Dermis microvascular lymphatic vessel endothelial cell (primary cell): ENCODE measurements at regions not wholly inside any gene's neighbourhood (a gene's known extent, or its start where the extent isn't known, plus 50 kb on each side); places are given as distances from the start of the nearest gene placed in this dataset.

Source experiments
- DNase-seq, 2 donors: peaks; one replicate each; pipeline versions ENCODE4 v3.0.0 to v3.0.0-alpha.2; 2010; ENCODE audit warnings: low read depth in 2 of 2

DNA sequence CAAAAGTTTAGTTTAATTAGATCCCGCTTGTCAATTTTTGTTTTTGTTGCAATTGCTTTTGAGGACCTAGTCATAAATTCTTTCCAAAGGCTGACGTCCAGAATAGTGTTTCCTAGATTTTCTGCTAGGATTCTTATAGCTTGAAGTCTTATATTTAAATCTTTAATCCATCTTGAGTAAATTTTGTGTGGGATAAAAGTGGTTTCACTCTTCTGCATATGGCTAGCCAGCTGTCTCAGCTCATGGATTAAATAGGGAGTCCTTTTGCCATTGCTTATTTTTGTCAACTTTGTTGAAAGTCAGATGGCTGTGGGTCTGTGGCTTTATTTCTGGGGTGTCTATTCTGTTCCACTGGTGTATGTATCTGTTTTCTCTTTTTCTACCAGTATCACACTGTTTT is 801.3 kb upstream of the ADGRL4 start:
- no peak for DNase-seq

- no peak for DNase-seq
These were observed 791.0 kb upstream of the ADGRL4 start for GRCh38 chr1:79797487-79797886.

DNA sequence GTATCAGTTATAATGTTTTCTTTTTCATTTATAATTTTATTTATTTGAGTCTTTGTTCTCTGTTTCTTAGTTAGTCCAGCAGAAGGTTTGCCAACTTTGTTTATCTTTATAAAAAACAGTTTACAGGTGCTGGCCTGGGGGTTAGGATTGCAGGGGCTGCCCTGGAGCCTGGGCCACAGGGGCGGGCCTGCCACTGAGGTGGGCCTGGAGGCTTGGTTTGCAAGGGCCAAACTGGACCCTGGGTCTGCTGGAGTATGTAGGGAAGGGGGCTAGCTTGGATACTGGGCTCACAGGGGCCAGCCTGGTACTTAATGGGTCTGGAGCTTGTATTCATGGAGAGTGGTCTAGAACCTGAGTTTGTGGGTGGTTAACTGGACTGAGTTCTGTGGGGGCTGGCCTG is 789.9 kb upstream of the ADGRL4 start:
- no peak for DNase-seq

DNA sequence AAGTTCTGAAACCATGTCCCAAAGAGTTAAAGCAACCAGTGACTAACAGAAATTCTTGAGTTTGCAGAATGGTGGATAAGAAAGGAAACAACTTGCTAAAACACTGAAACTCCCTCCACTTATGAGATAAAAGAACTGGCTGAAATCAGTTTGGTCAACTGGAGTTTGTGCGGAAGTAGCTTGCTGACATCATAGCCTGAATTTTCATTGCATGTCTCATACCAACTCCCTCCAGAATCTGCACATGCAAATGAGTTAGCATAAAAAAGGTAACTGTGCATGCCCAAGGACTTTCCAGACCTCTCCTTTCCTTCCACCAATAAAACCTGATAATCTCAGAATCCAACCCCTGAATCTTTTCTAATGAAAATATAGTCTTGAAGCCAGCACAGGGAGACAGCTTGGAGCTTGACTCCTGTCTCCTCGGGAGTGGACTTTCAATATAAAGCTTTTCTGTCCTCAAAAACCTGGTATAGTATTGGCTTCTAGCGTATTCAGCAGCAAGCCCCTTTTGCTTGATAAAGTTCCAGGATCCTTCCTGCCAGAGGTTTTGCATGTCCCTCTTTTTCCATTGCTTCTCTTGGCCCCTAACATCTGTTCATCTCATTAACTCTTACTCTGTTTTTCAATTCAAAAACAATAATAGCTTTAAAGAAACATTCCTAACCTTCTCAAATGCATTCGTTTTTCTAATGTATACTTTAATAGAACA is 785.8 kb upstream of the ADGRL4 start:
- no peak for DNase-seq

DNA sequence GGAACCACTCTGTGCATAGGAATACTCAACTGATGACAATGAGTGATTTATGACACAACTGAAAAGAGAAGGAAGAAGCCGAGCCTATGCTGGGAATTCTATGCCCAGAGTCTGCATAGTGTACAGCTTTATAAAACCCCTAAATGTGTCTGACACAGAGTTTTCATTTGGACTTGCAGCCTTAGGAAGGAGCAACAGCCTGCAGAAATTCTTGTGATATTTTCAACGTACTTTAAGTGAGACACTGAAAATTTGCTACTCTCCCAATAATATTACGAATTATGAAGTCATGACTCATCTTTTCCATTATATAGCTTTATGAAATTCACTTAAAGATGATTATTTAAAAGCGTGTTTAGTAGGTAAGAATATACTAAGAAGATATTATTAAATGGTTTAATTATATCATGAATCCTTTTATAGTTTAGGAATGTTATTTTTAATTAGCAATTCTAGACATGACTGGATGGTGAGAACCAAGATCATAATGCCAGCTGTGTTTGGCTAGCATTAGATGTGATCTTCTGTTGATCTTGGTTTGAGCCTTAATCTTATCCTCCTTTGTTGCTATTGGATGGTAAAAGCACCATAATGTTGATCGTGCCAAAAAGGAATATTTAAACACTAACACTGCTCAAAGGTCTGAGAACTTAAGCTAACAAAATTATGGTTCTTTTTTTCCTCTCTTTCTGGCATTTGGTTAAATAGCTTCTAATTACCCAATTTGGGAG is 785.1 kb upstream of the ADGRL4 start:
- DNase-seq: no peak

GRCh38 chr1:79790950-79791349 is 784.4 kb upstream of the ADGRL4 start:
- DNase-seq: no peak

- DNase-seq: no peak
These were observed 781.1 kb upstream of the ADGRL4 start for GRCh38 chr1:79787631-79788030.

DNA sequence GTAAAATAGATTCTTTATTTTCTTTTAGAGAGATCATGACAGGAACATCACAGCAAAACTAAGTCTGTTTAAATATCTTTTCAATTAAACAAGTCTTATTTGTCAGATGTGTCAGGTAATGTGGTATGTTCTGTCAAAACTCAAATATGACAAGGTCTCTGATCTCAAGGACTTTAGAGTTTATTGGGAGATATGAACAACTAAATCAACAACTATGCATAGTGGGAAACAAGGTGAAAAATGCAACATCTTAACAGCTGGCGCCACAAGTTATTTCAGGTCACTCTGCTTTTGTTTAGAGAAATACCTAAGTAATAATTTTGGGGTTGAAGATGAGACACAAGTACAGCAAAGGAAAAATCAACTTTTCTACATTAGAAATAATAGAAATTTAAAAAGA is 779.4 kb upstream of the ADGRL4 start:
- DNase-seq: no peak

- no peak for DNase-seq
These were observed 779.0 kb upstream of the ADGRL4 start for GRCh38 chr1:79785561-79785960.

DNA sequence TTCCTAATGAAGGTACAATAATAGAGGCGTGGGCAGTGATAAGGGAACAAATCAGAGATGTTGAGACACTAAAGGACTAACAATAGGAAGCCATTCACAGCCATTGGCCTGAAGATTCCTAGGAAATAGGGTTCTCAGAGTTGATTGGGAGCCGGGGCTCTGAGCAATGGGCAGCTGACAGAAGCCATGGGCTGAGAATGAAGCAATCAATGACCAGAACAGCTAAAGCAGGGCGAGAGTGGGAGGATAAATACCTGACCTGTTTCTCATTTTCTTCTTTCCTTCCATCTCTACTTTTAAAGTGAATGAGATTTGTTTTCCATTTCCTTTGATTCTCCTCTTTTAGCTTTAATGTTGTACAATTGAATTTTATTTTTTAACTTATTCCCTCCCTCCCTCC is 774.7 kb upstream of the ADGRL4 start:
- no peak for DNase-seq

DNA sequence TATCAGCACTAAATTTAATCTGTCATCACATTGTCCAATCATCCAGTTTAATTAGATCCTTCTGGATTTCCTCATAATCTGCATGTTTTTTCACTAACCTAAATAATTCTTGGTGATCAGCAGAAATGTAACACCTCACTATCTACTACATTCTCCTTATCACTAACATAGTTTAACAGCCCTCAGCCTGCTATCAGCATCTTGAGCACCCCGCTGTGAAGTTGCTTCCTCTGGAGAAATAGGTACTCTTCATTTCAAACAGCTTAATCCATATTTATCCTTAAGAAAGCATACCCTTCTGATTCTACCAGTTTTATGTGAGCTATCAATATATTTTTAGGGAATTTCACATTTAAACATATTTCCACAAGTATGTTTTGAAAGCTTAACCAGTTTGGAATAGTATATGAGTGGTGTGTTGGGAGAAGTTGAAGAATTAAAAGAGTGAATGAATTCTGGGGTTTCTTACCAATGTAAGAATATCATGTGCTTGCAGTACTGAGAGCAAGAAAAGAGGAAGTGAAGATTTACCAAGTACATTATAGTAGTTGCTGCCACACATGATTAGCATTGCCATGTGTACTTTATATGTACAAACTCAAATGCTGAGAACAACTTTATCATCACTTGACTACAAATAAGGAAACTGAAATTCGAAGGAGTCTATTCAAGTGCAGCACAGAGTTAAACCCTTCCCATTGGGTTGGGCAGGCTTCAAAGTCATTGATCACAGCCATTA is 771.1 kb upstream of the ADGRL4 start:
- DNase-seq: no peak

- DNase-seq: no peak
These were observed 768.9 kb upstream of the ADGRL4 start for GRCh38 chr1:79775402-79775801.

DNA sequence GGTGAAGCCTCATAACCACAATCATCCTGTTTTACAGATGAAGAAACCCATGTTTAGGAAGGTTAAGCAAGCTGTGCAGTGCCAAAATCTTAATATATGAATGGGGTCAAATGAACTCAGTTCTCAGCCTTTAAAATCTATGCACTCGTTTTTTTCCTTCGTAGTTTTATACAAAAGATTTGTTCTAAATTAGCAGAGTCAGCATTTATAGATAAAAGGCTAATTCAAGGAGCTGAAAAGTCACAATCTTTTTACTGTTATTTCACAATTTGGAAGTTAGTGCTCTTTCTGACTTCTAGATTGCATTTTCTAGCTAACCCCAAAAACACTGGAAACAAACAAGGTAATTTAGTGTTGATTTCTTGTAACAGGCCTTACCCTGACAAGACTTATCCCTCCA is 766.9 kb upstream of the ADGRL4 start:
- no peak for DNase-seq

- no peak for DNase-seq
These were observed 755.9 kb upstream of the ADGRL4 start for GRCh38 chr1:79762461-79762860.

GRCh38 chr1:79760531-79760930 is 754.0 kb upstream of the ADGRL4 start:
- DNase-seq: no peak

DNA sequence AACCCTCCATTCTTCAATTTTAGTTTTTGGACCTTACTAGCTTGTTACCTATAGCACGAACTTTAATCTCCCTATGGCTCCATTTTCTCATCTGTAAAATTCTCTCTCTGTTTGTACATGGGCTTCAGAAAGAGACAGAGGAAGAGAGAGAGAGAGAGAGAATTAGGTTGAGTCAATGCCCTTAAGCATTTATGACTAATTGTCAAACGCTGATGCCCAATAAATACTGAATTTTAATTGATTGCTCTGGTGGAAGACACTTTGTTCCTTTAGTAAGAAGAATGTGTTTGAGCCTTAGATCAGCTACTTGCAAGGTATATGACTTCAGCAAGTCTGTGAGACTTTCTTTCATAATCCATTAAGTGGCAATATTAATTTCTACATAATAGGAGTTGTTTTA is 743.1 kb upstream of the ADGRL4 start:
- DNase-seq: no peak

DNA sequence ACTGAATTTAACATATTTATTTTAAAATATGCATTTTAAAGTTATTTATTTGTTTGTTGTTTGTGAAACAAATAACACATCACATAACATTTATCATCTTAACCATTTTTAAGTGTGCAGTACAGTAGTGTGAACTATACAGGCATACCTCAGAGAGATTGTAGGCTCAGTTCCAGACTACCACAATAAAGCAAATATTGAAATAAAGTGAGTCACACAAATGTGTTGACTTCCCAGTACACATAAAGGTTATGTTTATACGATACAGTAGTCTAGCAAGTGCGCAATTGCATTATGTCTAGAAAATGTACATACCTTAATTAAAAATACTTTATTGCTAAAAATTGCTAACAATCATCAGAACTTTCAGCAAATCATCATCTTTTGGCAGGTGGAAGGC is 739.4 kb upstream of the ADGRL4 start:
- DNase-seq: peak in 1 of 2 donors; percentile 69

- DNase-seq: no peak
These were observed 738.2 kb upstream of the ADGRL4 start for GRCh38 chr1:79744746-79745145.

DNA sequence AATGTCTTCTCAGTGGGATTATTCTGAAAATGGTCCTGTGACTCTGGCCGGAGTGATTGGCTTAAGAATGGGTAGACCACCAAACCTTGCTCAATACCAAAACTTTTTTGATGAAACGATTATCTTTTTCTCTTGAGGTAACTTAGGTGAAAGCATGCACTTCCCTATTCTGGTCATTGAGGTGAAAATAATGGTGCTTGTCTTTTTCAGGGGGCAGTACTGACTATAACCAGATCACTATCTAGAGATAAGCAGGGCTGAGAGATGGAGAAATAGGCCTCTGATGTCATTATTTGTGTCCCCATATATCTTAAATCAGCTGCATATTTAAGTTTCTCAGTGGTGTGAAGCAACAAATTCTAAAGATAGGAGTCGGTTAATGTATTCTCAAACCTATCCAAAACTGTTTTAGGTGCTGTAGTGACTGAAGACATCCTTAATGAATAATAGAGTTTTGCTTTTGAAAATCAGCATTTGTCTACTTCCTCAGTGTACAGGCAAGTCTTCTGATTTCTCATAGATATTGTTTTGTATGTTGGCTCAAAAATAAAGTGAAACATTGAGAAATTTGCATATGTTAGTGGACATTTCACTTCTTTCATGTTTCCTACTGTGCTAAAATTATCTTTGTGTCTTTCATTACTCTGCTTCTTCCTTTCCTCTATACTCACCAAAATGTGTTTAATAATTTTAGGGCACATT is 735.3 kb upstream of the ADGRL4 start:
- DNase-seq: no peak

DNA sequence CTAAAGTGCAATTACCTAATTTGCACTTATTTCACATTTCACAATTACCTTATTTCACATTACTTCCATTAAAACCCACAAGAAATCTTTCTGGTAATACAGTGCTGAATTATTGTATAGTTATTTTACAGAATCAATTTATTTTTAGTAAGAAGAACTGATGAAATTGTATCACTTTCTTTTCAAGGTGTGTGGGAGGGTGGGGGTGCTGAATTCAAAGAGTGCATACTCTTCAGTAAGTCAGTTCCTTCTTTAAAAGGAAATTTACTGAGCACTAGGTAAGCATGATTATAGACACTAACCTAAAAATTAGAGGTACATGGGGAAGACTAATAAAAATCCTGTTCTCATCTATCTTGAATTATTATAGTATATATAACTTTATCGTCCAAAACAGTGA is 731.6 kb upstream of the ADGRL4 start:
- no peak for DNase-seq

- DNase-seq: no peak
These were observed 730.7 kb upstream of the ADGRL4 start for GRCh38 chr1:79737193-79737592.

GRCh38 chr1:79732950-79733349 is 726.4 kb upstream of the ADGRL4 start:
- DNase-seq: no peak
